Mucosa of gallbladder (tissue), 1 donor: ENCODE measurements at regions not wholly inside any gene's neighbourhood (a gene's known extent, or its start where the extent isn't known, plus 50 kb on each side); places are given as distances from the start of the nearest gene placed in this dataset.
A peak's percentile ranks its signal among the peaks of the same experiment; 100 is the strongest.
"Not testable (repeated sequence)": the region's sequence is repeated elsewhere in the genome, so short reads cannot be mapped to it uniquely, and the experiment has no call there.

Experiments
- DNase-seq: peaks from one replicate; pipeline ENCODE4 v3.0.0-alpha.2; 2020; ENCODE audit warnings: low spot score
- donor health status: DM: no; HTN: no; CAD: no.

- peak; percentile 42 for DNase-seq
These were observed 284.5 kb upstream of the POU5F2 start for GRCh38 chr5:94025788-94026473.

GRCh38 chr5:94024620-94025019 is 283.2 kb upstream of the POU5F2 start:
- DNase-seq, result no peak

GRCh38 chr5:94024101-94024500 is 282.7 kb upstream of the POU5F2 start:
- no peak for DNase-seq

- DNase-seq, result peak; percentile 44
These were observed 279.8 kb upstream of the POU5F2 start for GRCh38 chr5:94021246-94021645.

GRCh38 chr5:94017579-94017978 is 276.2 kb upstream of the POU5F2 start:
- no peak for DNase-seq

- DNase-seq, result no peak
These were observed 269.4 kb upstream of the POU5F2 start for GRCh38 chr5:94010814-94011213.

GRCh38 chr5:94009161-94009560 is 267.8 kb upstream of the POU5F2 start:
- no peak for DNase-seq

GRCh38 chr5:93998951-93999455 is 257.6 kb upstream of the POU5F2 start:
- no peak for DNase-seq

GRCh38 chr5:93997562-93997961 is 256.2 kb upstream of the POU5F2 start:
- no peak for DNase-seq

GRCh38 chr5:93995126-93995621 is 253.8 kb upstream of the POU5F2 start:
- no peak for DNase-seq

GRCh38 chr5:93993161-93993560 is 251.8 kb upstream of the POU5F2 start:
- no peak for DNase-seq

- no peak for DNase-seq
These were observed 249.2 kb upstream of the POU5F2 start for GRCh38 chr5:93990504-93991070.

GRCh38 chr5:93985940-93986570 is 244.7 kb upstream of the POU5F2 start:
- not testable (repeated sequence) for DNase-seq

GRCh38 chr5:93978222-93978621 is 236.8 kb upstream of the POU5F2 start:
- DNase-seq, result no peak

- DNase-seq, result no peak
These were observed 226.5 kb upstream of the POU5F2 start for GRCh38 chr5:93967923-93968322.

GRCh38 chr5:93964421-93964820 is 223.0 kb upstream of the POU5F2 start:
- no peak for DNase-seq

GRCh38 chr5:93960042-93960441 is 218.6 kb upstream of the POU5F2 start:
- no peak for DNase-seq

- DNase-seq, result no peak
These were observed 214.6 kb upstream of the POU5F2 start for GRCh38 chr5:93956006-93956405.

- no peak for DNase-seq
These were observed 213.1 kb upstream of the POU5F2 start for GRCh38 chr5:93954421-93955069.

GRCh38 chr5:93953442-93953841 is 212.0 kb upstream of the POU5F2 start:
- no peak for DNase-seq

GRCh38 chr5:93941897-93942296 is 200.5 kb upstream of the POU5F2 start:
- no peak for DNase-seq

GRCh38 chr5:93933269-93933668 is 191.9 kb upstream of the POU5F2 start:
- DNase-seq, result not testable (repeated sequence)
